GM21515 (cell line): ENCODE measurements at regions not wholly inside any gene's neighbourhood (a gene's known extent, or its start where the extent isn't known, plus 50 kb on each side); places are given as distances from the start of the nearest gene placed in this dataset.

Experiments
- ATAC-seq: cut with Tn5 transposase; IDR thresholded peaks from one replicate; pipeline ENCODE4 v1.9.1; 2021; ENCODE audit not compliant: unreplicated experiment

GRCh38 chr6:82720992-82721391, 344.6 kb downstream of the UBE3D start:
- no peak for ATAC-seq

- ATAC-seq = no peak
Measured at GRCh38 chr6:82735790-82736189, 329.9 kb downstream of the UBE3D start.

- ATAC-seq = no peak
Measured at GRCh38 chr6:82737965-82738364, 327.7 kb downstream of the UBE3D start.

GRCh38 chr6:82738773-82739172, 326.9 kb downstream of the UBE3D start:
- no peak for ATAC-seq

GRCh38 chr6:82739303-82739702, 326.3 kb downstream of the UBE3D start:
- no peak for ATAC-seq

- no peak for ATAC-seq
Measured at GRCh38 chr6:82740072-82740471, 325.6 kb downstream of the UBE3D start.

GRCh38 chr6:82741325-82741995, 324.2 kb downstream of the UBE3D start:
- no peak for ATAC-seq

- ATAC-seq = no peak
Measured at GRCh38 chr6:82741996-82742385, 323.6 kb downstream of the UBE3D start.

GRCh38 chr6:82744286-82745015, 321.2 kb downstream of the UBE3D start:
- no peak for ATAC-seq

GRCh38 chr6:82750556-82750955, 315.1 kb downstream of the UBE3D start:
- ATAC-seq = no peak

- ATAC-seq = no peak
Measured at GRCh38 chr6:82751718-82752117, 313.9 kb downstream of the UBE3D start.

- no peak for ATAC-seq
Measured at GRCh38 chr6:82761674-82762345, 303.8 kb downstream of the UBE3D start.

- no peak for ATAC-seq
Measured at GRCh38 chr6:82766476-82766875, 299.2 kb downstream of the UBE3D start.

- no peak for ATAC-seq
Measured at GRCh38 chr6:82767037-82767436, 298.6 kb downstream of the UBE3D start.

GRCh38 chr6:82767447-82767846, 298.2 kb downstream of the UBE3D start:
- ATAC-seq = no peak

- ATAC-seq = no peak
Measured at GRCh38 chr6:82772851-82773717, 292.6 kb downstream of the UBE3D start.

- no peak for ATAC-seq
Measured at GRCh38 chr6:82775361-82775760, 290.3 kb downstream of the UBE3D start.

- ATAC-seq = no peak
Measured at GRCh38 chr6:82775981-82776380, 289.7 kb downstream of the UBE3D start.

GRCh38 chr6:82779041-82779440, 286.6 kb downstream of the UBE3D start:
- ATAC-seq = no peak

GRCh38 chr6:82780334-82780733, 285.3 kb downstream of the UBE3D start:
- no peak for ATAC-seq

- no peak for ATAC-seq
Measured at GRCh38 chr6:82781620-82782204, 283.9 kb downstream of the UBE3D start.
